ENCODE measurements at regions not wholly inside any gene's neighbourhood (a gene's known extent, or its start where the extent isn't known, plus 50 kb on each side); places are given as distances from the start of the nearest gene placed in this dataset.
"Not testable (repeated sequence)": the region's sequence is repeated elsewhere in the genome, so short reads cannot be mapped to it uniquely, and the experiment has no call there.

- DNase-seq = no peak
Observed at GRCh38 chr4:11116940-11117339, 311.8 kb downstream of the HS3ST1 start.

GRCh38 chr4:11111876-11112275, 316.8 kb downstream of the HS3ST1 start:
- no peak for DNase-seq

- DNase-seq = no peak
Observed at GRCh38 chr4:11111370-11111769, 317.3 kb downstream of the HS3ST1 start.

- DNase-seq = no peak
Observed at GRCh38 chr4:11106759-11107158, 321.9 kb downstream of the HS3ST1 start.

- DNase-seq = no peak
Observed at GRCh38 chr4:11106190-11106589, 322.5 kb downstream of the HS3ST1 start.

- DNase-seq = no peak
Observed at GRCh38 chr4:11105715-11106114, 323.0 kb downstream of the HS3ST1 start.

GRCh38 chr4:11098461-11098860, 330.2 kb downstream of the HS3ST1 start:
- DNase-seq = no peak

- no peak for DNase-seq
Observed at GRCh38 chr4:11097725-11098124, 331.0 kb downstream of the HS3ST1 start.

- no peak for DNase-seq
Observed at GRCh38 chr4:11081006-11081405, 347.7 kb downstream of the HS3ST1 start.

GRCh38 chr4:11079171-11079570, 349.5 kb downstream of the HS3ST1 start:
- no peak for DNase-seq

- no peak for DNase-seq
Observed at GRCh38 chr4:11074581-11075241, 354.0 kb downstream of the HS3ST1 start.

GRCh38 chr4:11073621-11074051, 355.1 kb downstream of the HS3ST1 start:
- DNase-seq = no peak

GRCh38 chr4:11072999-11073398, 355.7 kb downstream of the HS3ST1 start:
- DNase-seq = no peak

- no peak for DNase-seq
Observed at GRCh38 chr4:11072463-11072862, 356.2 kb downstream of the HS3ST1 start.

GRCh38 chr4:11070813-11071212, 357.9 kb downstream of the HS3ST1 start:
- no peak for DNase-seq

GRCh38 chr4:11069581-11070211, 359.0 kb downstream of the HS3ST1 start:
- DNase-seq = no peak

- no peak for DNase-seq
Observed at GRCh38 chr4:11069083-11069482, 359.6 kb downstream of the HS3ST1 start.

- not testable (repeated sequence) for DNase-seq
Observed at GRCh38 chr4:11066584-11066983, 362.1 kb downstream of the HS3ST1 start.

- DNase-seq = not testable (repeated sequence)
Observed at GRCh38 chr4:11060637-11061036, 368.1 kb downstream of the HS3ST1 start.

GRCh38 chr4:11054937-11055336, 370.4 kb upstream of the CLNK start:
- DNase-seq = not testable (repeated sequence)

GRCh38 chr4:11053601-11054220, 369.1 kb upstream of the CLNK start:
- no peak for DNase-seq

- no peak for DNase-seq
Observed at GRCh38 chr4:11051181-11051580, 366.6 kb upstream of the CLNK start.

GRCh38 chr4:11050766-11051165, 366.2 kb upstream of the CLNK start:
- DNase-seq = no peak

- DNase-seq = no peak
Observed at GRCh38 chr4:11049001-11049400, 364.4 kb upstream of the CLNK start.

All from activated effector memory CD4-positive, alpha-beta T cell treated with anti-CD3 and anti-CD28 coated beads, Interleukin-2, amount 50 U/mL, for 16 hours (primary cell).